ENCODE measurements at regions not wholly inside any gene's neighbourhood (a gene's known extent, or its start where the extent isn't known, plus 50 kb on each side); places are given as distances from the start of the nearest gene placed in this dataset.

DNA sequence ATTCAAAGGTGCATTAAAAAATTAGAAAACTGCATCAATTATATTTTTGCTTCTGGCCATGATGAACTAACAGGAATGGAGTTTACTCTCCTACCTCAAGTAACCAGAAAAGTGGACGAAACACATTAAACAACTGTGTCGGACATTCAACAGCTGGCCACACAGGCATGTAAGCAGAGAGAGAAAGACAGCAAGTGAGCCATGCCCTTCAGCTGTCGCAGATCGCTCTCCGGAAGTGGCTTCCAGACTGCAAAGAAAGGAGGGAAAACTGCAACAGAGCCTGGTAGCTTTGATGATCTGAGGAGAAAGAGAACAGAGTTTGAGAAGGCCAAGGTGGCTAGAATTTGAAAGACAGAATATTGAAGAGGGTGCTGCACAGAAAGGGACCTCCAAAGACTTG, 557.2 kb downstream of the MATN1 start:
- TF ChIP-seq CTCF (IDR thresholded peaks at IDR 0.05; ENCODE audit: insufficient read depth, low read depth, low read length) (no peak), EZH2 (IDR thresholded peaks at IDR 0.05; ENCODE audit: insufficient read depth, low read length) (no peak)
